ENCODE measurements at regions not wholly inside any gene's neighbourhood (a gene's known extent, or its start where the extent isn't known, plus 50 kb on each side); places are given as distances from the start of the nearest gene placed in this dataset.

- TF ChIP-seq CTCF (IDR thresholded peaks at IDR 0.05) (no peak), POLR2A (IDR thresholded peaks at IDR 0.05) (no peak)
Measured at GRCh38 chr13:72120632-72121031, 253.6 kb upstream of the DACH1 start.

Measured in esophagus squamous epithelium (tissue), 4 donors.